ENCODE measurements at regions not wholly inside any gene's neighbourhood (a gene's known extent, or its start where the extent isn't known, plus 50 kb on each side); places are given as distances from the start of the nearest gene placed in this dataset.

- TF ChIP-seq NR2F2 (IDR thresholded peaks at IDR 0.05; ENCODE audit: borderline replicate concordance, low read depth) (no peak), TRIM22 (IDR thresholded peaks at IDR 0.05) (no peak), ZNF629 (CRISPR knock-in tag; conservative IDR thresholded peaks at IDR 0.05) (peak; percentile 81), ZNF124 (CRISPR knock-in tag; IDR thresholded peaks at IDR 0.05) (no peak), ZBTB3 (CRISPR knock-in tag; IDR thresholded peaks at IDR 0.05; ENCODE audit: borderline replicate concordance, low read depth) (no peak), SATB2 (CRISPR knock-in tag; IDR thresholded peaks at IDR 0.05) (no peak), ZIK1 (CRISPR knock-in tag; IDR thresholded peaks at IDR 0.05; ENCODE audit: borderline replicate concordance, low read depth) (no peak), ZNF460 (CRISPR knock-in tag; IDR thresholded peaks at IDR 0.05; ENCODE audit: borderline replicate concordance) (no peak), FOXK1 (CRISPR knock-in tag; IDR thresholded peaks at IDR 0.05; ENCODE audit: borderline replicate concordance, low read depth) (no peak), CENPBD1 (CRISPR knock-in tag; IDR thresholded peaks at IDR 0.05; ENCODE audit: borderline replicate concordance, low read depth) (no peak), ZSCAN29 (CRISPR knock-in tag; conservative IDR thresholded peaks at IDR 0.05) (no peak), ZNF687 (CRISPR knock-in tag; IDR thresholded peaks at IDR 0.05) (peak; percentile 69), ZFP36 (IDR thresholded peaks at IDR 0.05; ENCODE audit: borderline replicate concordance, low read depth, low read length, partially characterized antibody) (no peak), TFE3 (CRISPR knock-in tag; IDR thresholded peaks at IDR 0.05) (peak; percentile 80), ZC3H4 (CRISPR knock-in tag; IDR thresholded peaks at IDR 0.05; ENCODE audit: borderline replicate concordance) (no peak), NFE2L2 (IDR thresholded peaks at IDR 0.05; ENCODE audit: low read length) (no peak), NCOA2 (CRISPR knock-in tag; IDR thresholded peaks at IDR 0.05) (no peak)
Observed at GRCh38 chr5:173771121-173771724, 116.9 kb upstream of the CPEB4 start (continued).

Data from HepG2 (cell line).